ENCODE measurements at regions not wholly inside any gene's neighbourhood (a gene's known extent, or its start where the extent isn't known, plus 50 kb on each side); places are given as distances from the start of the nearest gene placed in this dataset.

DNA sequence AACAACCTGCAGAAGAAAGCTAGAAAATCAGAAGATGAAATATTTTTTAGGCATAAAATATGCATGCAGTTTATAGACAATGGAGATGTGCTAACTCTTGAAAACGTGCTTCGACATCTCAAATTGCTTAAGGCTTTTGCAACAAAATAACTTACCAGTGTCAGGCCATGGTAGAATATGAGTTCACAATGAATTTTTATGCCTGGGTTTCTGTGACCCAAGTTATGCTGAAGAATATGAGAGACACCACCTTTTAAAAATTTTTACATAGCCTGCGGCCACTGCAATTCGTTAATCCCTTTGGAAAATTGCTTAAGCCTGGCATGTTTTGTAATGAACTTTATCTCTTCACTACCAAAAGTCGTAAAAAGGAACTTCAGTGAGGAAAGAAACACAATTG is 170.1 kb upstream of the AKR1E2 start:
- H3K36me3 ChIP-seq: no peaks in the 10 kb centered on the region
- no peak overlapping the region for H3K27ac ChIP-seq
- intact Hi-C loops (cut with DNase I): loop anchor here (10.0 kb wide), 1 partner anchor 141 kb away; no protein-coding TSS in a partner anchor
- no peaks in the 10 kb centered on the region for H3K9me3 ChIP-seq
- no peak for TF ChIP-seq POLR2A (IDR thresholded peaks at IDR 0.05)
- TF ChIP-seq, protein P1, sequence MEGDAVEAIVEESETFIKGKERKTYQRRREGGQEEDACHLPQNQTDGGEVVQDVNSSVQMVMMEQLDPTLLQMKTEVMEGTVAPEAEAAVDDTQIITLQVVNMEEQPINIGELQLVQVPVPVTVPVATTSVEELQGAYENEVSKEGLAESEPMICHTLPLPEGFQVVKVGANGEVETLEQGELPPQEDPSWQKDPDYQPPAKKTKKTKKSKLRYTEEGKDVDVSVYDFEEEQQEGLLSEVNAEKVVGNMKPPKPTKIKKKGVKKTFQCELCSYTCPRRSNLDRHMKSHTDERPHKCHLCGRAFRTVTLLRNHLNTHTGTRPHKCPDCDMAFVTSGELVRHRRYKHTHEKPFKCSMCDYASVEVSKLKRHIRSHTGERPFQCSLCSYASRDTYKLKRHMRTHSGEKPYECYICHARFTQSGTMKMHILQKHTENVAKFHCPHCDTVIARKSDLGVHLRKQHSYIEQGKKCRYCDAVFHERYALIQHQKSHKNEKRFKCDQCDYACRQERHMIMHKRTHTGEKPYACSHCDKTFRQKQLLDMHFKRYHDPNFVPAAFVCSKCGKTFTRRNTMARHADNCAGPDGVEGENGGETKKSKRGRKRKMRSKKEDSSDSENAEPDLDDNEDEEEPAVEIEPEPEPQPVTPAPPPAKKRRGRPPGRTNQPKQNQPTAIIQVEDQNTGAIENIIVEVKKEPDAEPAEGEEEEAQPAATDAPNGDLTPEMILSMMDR (IDR thresholded peaks at IDR 0.05): no peak
- no peak for DNase-seq
- H3K4me3 ChIP-seq (replicated peaks in 1 of 3): no peak overlapping the region
- no peaks in the 10 kb centered on the region for H3K27me3 ChIP-seq
- peaks cover 0 to 2% of the 10 kb centered on the region in 2 donors for H3K4me1 ChIP-seq
- WGBS, 2 donors: 86 to 95% methylated on average over 5 of the region's 5 CpGs

- no peak for DNase-seq
- Histone ChIP-seq H3K27me3 (no peaks in the 10 kb centered on the region), H3K4me1 (peaks cover 0 to 3% of the 10 kb centered on the region in 2 donors), H3K4me3 (replicated peaks in 1 of 3) (no peak overlapping the region), H3K27ac (no peak overlapping the region), H3K36me3 (no peaks in the 10 kb centered on the region), H3K9me3 (no peaks in the 10 kb centered on the region)
- 87 to 88% methylated on average over 3 of the region's 3 CpGs for WGBS, 2 donors
- no peak for TF ChIP-seq POLR2A (IDR thresholded peaks at IDR 0.05)
- TF ChIP-seq, protein P1 (IDR thresholded peaks at IDR 0.05): no peak
- intact Hi-C loops (cut with DNase I): loop anchor here (10.0 kb wide), 1 partner anchor 141 kb away; no protein-coding TSS in a partner anchor
Observed at GRCh38 chr10:4655406-4655805, 170.6 kb upstream of the AKR1E2 start.

DNA sequence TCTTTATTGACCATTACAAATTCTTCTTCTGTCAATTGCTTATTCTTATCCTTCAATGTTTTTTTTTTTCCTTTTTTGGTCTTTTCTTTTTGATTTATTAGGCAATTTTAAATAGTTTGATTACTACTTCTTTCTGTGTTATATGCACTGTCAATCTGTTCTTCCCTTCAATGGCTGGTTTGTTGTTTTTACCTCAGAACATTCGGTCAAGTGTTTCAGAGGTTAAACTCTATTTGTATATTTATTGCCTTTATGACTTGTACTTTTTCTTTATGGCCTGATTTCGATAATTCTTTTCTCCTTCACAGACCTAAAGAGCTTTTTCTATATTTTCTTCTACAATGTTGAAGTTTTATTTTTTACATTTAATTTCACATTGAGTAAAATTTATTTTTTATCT is 171.5 kb upstream of the AKR1E2 start:
- no peak overlapping the region for H3K4me3 ChIP-seq (replicated peaks in 1 of 3)
- TF ChIP-seq POLR2A (IDR thresholded peaks at IDR 0.05): no peak
- TF ChIP-seq, protein P1 (IDR thresholded peaks at IDR 0.05): no peak
- peaks cover 3 to 8% of the 10 kb centered on the region in 2 donors for H3K4me1 ChIP-seq
- H3K36me3 ChIP-seq: no peaks in the 10 kb centered on the region
- WGBS, 2 donors: 58 to 68% methylated on average over 2 of the region's 2 CpGs
- H3K27ac ChIP-seq: no peak overlapping the region
- intact Hi-C loops (cut with DNase I): loop anchor here (10.0 kb wide), 1 partner anchor 140 kb away; no protein-coding TSS in a partner anchor
- DNase-seq: no peak
- no peaks in the 10 kb centered on the region for H3K27me3 ChIP-seq
- no peaks in the 10 kb centered on the region for H3K9me3 ChIP-seq

- TF ChIP-seq, protein P1 (IDR thresholded peaks at IDR 0.05): no peak
- peaks cover 3 to 8% of the 10 kb centered on the region in 2 donors for H3K4me1 ChIP-seq
- H3K27ac ChIP-seq: no peak overlapping the region
- no peaks in the 10 kb centered on the region for H3K9me3 ChIP-seq
- no peak for DNase-seq
- intact Hi-C loops (cut with DNase I): loop anchor here (10.0 kb wide), 1 partner anchor 138 kb away; no protein-coding TSS in a partner anchor
- WGBS, 2 donors: 88 to 90% methylated on average over 8 of the region's 8 CpGs
- no peaks in the 10 kb centered on the region for H3K36me3 ChIP-seq
- no peaks in the 10 kb centered on the region for H3K27me3 ChIP-seq
- no peak overlapping the region for H3K4me3 ChIP-seq (replicated peaks in 1 of 3)
Observed at GRCh38 chr10:4653160-4653559, 172.8 kb upstream of the AKR1E2 start.

- H3K27ac ChIP-seq: no peak overlapping the region
- H3K36me3 ChIP-seq: no peaks in the 10 kb centered on the region
- no peaks in the 10 kb centered on the region for H3K9me3 ChIP-seq
- no peak for DNase-seq
- TF ChIP-seq POLR2A (IDR thresholded peaks at IDR 0.05): no peak
- TF ChIP-seq, protein P1 (IDR thresholded peaks at IDR 0.05): no peak
- 82 to 88% methylated on average over 8 of the region's 8 CpGs for WGBS, 2 donors
- intact Hi-C loops (cut with DNase I): loop anchor here (10.0 kb wide), 1 partner anchor 138 kb away; no protein-coding TSS in a partner anchor
- no peak overlapping the region for H3K4me3 ChIP-seq (replicated peaks in 1 of 3)
- no peaks in the 10 kb centered on the region for H3K27me3 ChIP-seq
- peaks cover 3 to 8% of the 10 kb centered on the region in 2 donors for H3K4me1 ChIP-seq
Observed at GRCh38 chr10:4652111-4653010, 173.6 kb upstream of the AKR1E2 start.

Measured in thyroid gland (tissue), 4 donors.